ENCODE measurements at regions not wholly inside any gene's neighbourhood (a gene's known extent, or its start where the extent isn't known, plus 50 kb on each side); places are given as distances from the start of the nearest gene placed in this dataset.

DNA sequence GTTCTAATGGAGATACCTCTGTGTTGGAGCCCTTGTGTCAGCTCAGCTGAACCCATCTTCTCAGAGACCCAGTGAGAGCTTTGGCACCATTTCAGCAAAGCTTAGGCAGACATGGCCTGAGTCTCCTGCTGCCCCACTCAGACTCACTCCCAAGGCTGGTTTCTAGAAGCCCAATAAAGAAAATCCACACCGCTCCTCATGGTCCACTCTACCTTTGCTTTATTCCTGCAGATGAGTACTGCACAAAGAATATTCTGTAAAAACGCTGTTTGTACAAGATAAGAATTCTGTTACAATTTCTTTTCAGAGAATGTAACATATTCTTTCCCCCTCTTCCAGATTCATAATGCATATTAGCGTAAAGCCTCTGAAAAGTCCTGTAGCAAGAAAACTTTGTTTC is 129.3 kb downstream of the C5orf15 start:
- TF ChIP-seq, protein P1, sequence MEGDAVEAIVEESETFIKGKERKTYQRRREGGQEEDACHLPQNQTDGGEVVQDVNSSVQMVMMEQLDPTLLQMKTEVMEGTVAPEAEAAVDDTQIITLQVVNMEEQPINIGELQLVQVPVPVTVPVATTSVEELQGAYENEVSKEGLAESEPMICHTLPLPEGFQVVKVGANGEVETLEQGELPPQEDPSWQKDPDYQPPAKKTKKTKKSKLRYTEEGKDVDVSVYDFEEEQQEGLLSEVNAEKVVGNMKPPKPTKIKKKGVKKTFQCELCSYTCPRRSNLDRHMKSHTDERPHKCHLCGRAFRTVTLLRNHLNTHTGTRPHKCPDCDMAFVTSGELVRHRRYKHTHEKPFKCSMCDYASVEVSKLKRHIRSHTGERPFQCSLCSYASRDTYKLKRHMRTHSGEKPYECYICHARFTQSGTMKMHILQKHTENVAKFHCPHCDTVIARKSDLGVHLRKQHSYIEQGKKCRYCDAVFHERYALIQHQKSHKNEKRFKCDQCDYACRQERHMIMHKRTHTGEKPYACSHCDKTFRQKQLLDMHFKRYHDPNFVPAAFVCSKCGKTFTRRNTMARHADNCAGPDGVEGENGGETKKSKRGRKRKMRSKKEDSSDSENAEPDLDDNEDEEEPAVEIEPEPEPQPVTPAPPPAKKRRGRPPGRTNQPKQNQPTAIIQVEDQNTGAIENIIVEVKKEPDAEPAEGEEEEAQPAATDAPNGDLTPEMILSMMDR (IDR thresholded peaks at IDR 0.05; ENCODE audit: control insufficient read depth, extremely low read depth, insufficient read depth), result no peak
- H3K4me3 ChIP-seq (ENCODE audit: low read depth, low read length), result no peak overlapping the region
- no peak for DNase-seq (ENCODE audit: low read depth)

DNA sequence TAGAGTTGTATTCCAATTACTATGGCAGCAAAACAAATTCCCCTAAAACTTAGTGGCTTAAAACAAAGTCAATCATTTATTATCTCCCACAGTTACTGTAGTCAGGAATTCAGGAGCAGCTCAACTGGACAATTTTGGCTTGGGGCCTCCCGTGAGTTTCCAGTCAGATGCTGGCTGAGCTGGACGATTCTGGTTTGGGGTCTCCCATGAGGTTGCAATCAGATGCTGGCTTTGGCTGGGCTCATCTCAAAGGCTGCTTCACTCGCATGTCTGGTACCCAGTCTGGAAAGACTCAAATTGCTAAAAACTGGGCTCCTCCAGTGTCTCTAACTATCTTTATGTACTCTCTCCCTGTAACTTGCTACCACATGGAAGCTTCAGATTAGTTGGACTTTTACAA is 130.1 kb downstream of the C5orf15 start:
- TF ChIP-seq, protein P1 (IDR thresholded peaks at IDR 0.05; ENCODE audit: control insufficient read depth, extremely low read depth, insufficient read depth), result no peak
- no peak overlapping the region for H3K4me3 ChIP-seq (ENCODE audit: low read depth, low read length)
- no peak for DNase-seq (ENCODE audit: low read depth)

DNA sequence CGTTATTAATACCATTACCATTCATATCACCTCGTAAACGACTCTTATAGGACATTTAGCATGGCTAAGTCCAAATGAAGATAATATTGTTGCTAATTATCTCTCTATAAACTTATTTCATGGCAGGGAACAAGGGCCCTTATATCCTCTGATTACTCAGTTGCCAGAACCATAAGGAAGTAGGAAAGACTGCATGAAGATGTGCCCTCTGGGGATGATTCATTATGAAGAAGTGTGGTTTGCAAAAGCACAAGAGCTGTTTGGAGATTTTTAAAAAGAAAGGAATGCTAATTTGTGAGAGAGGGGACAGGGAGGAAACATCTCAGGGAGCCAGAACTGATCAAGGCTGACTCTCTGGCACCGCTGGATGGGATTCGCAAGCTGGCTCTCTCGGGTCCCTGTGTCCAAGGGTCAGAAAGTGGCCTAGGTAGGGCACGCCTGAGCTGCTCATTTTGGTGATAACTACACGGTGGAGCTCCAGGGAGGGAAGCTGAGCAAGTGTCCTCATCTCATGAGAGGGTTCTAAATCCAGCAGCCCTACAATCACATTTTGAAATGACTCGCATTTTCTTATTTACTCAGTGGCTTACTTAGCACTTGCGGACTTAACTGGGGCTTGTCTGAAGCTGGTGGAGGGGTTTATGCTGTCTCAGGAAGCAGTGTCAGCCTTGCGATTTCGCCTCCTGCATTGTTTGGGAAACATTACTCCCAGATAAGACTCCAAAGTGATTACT is 136.8 kb downstream of the C5orf15 start:
- H3K4me3 ChIP-seq (ENCODE audit: low read depth, low read length), result no peak overlapping the region

DNA sequence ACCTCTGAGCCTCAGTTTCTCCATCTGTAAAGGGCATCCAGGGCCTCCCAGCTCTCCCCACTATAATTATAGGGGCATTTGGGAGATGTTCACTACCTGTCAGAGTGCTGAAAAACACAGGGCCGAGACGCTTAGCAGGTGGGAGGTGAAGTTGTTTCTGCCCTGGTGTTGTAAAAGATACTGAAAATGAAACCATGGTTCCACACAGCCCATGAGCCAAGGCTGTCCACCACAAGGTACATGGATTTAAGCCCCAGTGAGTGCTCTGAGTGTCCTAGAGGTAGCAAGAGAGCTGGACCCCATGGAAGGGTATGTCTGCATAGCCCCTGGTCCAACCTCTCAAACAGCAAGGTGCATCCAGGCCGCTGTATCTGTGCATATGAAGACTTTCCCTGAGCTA is 137.5 kb downstream of the C5orf15 start:
- no peak overlapping the region for H3K4me3 ChIP-seq (ENCODE audit: low read depth, low read length)
- DNase-seq (ENCODE audit: low read depth), result no peak
- TF ChIP-seq, protein P1 (IDR thresholded peaks at IDR 0.05; ENCODE audit: control insufficient read depth, extremely low read depth, insufficient read depth), result no peak

More for the DNA sequence above, 136.8 kb downstream of the C5orf15 start:
- no peak for DNase-seq (ENCODE audit: low read depth)
- TF ChIP-seq, protein P1 (IDR thresholded peaks at IDR 0.05; ENCODE audit: control insufficient read depth, extremely low read depth, insufficient read depth), result no peak

DNA sequence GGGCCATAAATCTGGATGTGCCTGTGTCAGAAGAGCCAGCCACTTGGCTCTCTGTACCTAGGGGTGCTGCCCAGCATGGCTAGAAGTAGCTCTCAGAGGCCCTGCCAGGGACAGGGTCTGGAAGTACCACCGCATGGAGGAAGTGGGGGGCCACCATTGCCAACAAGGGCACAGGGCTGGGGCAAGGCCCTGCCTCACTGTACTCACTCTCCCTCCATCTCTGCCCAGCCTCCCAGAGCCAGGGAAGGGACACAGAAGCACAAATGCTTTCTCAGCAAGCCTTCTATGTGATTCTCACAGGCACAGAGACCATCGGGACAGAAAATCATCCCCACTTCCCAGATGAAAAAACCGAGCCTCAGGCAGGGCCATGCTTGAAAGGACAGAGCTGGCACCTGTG is 138.1 kb downstream of the C5orf15 start:
- no peak for DNase-seq (ENCODE audit: low read depth)
- no peak overlapping the region for H3K4me3 ChIP-seq (ENCODE audit: low read depth, low read length)
- TF ChIP-seq, protein P1 (IDR thresholded peaks at IDR 0.05; ENCODE audit: control insufficient read depth, extremely low read depth, insufficient read depth), result no peak

DNA sequence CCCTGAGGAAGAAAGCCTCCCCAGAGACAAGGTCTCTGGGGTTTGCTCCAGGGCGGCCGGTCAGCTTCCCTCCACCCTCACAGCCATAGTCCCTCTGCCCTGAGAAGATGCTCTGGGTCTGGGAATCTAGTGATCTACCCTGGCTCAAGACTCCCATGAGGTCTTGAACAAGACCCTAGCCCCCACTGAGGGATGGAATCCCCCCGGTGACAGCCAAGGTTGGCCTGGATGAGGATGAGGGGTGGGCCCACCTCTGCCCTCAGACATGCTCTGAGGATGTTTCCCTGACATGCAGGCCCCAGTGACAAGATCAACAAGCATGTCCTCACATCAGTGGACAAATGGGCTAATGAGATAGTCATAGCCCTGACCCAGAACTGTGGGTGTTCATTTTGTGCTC is 138.6 kb downstream of the C5orf15 start:
- TF ChIP-seq, protein P1 (IDR thresholded peaks at IDR 0.05; ENCODE audit: control insufficient read depth, extremely low read depth, insufficient read depth), result no peak
- H3K4me3 ChIP-seq (ENCODE audit: low read depth, low read length), result no peak overlapping the region
- DNase-seq (ENCODE audit: low read depth), result no peak

DNA sequence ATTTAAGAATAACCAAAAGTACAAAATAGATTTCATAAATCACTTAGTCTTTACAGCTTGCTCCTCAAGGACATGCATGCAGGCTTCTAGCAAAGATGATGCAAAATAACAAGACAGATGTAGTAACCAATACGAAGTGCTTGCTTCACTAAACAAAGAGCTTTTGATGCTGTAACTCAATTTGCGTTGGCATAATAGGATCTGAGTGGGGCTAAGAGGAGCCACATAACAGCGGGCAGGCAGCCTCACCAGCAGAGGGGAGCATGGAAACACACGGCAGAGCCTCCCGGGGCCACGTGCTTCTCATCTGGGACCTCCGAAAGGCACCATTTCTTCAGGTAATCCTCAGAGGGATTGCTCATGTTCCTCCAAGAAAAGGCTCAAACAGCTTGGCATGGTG is 139.7 kb downstream of the C5orf15 start:
- no peak overlapping the region for H3K4me3 ChIP-seq (ENCODE audit: low read depth, low read length)
- DNase-seq (ENCODE audit: low read depth), result no peak
- TF ChIP-seq, protein P1 (IDR thresholded peaks at IDR 0.05; ENCODE audit: control insufficient read depth, extremely low read depth, insufficient read depth), result no peak

Data from LNCaP clone FGC (cell line).